GM13976 (cell line): ENCODE measurements at regions not wholly inside any gene's neighbourhood (a gene's known extent, or its start where the extent isn't known, plus 50 kb on each side); places are given as distances from the start of the nearest gene placed in this dataset.

Experiments
- DNase-seq: peaks from one replicate; pipeline ENCODE4 v3.0.0; 2012; ENCODE audit warnings: low spot score
- CTCF ChIP-seq: IDR thresholded peaks from 2 replicates; pipeline ENCODE4 v1.5.1; 2012; ENCODE audit warnings: borderline replicate concordance, mild to moderate bottlenecking; ENCODE audit not compliant: insufficient read depth; ENCODE audit errors: extremely low read depth, missing control alignments, control extremely low read depth
- in situ Hi-C: fragments of 300-500 bp; cut with MboI; formaldehyde crosslinking; loops from one replicate; pipeline ENCODE4 v1.12.0; 2022; ENCODE audit warnings: low sequenced_read_pairs, mixed read lengths, inconsistent platforms; ENCODE audit not compliant: unreplicated experiment

GRCh38 chr6:125503181-125503580, 201.4 kb upstream of the HDDC2 start:
- no peak for DNase-seq
- no peak for TF ChIP-seq CTCF
- in situ Hi-C loops = loop anchor here (10.0 to 25.0 kb wide), 2 partner anchors 188 to 259 kb away; no protein-coding TSS in a partner anchor

GRCh38 chr6:125507987-125508655, 206.4 kb upstream of the HDDC2 start:
- in situ Hi-C loops = loop anchor here (10.0 to 25.0 kb wide), 2 partner anchors 193 to 254 kb away; no protein-coding TSS in a partner anchor
- no peak for TF ChIP-seq CTCF
- no peak for DNase-seq

DNA sequence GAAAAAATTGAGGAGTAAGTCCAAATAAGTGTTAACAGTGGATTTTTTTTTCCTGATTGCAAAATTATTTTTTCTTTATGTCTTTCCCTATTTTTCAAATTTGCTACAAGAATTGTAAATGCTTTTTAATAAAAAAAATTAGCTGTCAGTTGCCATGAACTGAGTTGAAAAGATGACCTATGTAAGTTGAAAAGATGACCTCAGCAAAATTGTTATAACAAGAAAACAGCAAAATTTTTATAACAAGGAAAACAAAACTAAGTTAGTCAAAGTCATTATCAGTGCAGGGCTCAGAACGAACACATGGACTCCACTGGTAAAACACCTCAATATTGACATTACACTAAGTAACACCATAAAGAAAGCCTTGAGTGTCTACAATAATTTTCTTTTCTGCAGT, 207.0 kb upstream of the HDDC2 start:
- no peak for DNase-seq
- in situ Hi-C loops = loop anchor here (10.0 to 25.0 kb wide), 2 partner anchors 194 to 254 kb away; no protein-coding TSS in a partner anchor
- no peak for TF ChIP-seq CTCF

DNA sequence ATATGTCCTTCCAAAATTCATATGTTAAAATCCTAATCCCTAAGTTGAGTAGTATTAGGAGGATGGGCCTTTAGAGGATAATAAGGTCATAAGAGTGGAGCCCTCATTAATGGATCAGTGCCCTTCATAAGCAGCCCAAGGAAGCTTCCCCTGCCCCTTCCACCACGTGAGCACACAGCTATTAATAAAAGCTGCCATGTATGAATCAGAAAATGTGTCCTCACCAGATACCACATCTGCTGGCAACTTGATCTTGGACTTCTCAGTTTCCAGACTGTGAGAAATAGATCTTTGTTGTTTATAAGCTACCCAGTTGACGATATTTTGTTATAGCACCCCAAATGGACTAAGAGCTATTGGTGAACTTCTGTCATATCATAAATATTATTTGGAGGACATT, 207.7 kb upstream of the HDDC2 start:
- no peak for DNase-seq
- TF ChIP-seq CTCF = no peak
- in situ Hi-C loops = loop anchor here (10.0 to 25.0 kb wide), 2 partner anchors 195 to 253 kb away; no protein-coding TSS in a partner anchor

GRCh38 chr6:125510405-125510804, 208.6 kb upstream of the HDDC2 start:
- in situ Hi-C loops = loop anchor here (25.0 kb wide), 1 partner anchor 252 kb away; no protein-coding TSS in a partner anchor
- TF ChIP-seq CTCF = no peak
- no peak for DNase-seq

GRCh38 chr6:125511809-125512396, 210.1 kb upstream of the HDDC2 start:
- in situ Hi-C loops = loop anchor here (25.0 kb wide), 1 partner anchor 250 kb away; no protein-coding TSS in a partner anchor
- no peak for DNase-seq
- no peak for TF ChIP-seq CTCF
